GM19351 (cell line): ENCODE measurements at regions not wholly inside any gene's neighbourhood (a gene's known extent, or its start where the extent isn't known, plus 50 kb on each side); places are given as distances from the start of the nearest gene placed in this dataset.
"Not testable (repeated sequence)": the region's sequence is repeated elsewhere in the genome, so short reads cannot be mapped to it uniquely, and the experiment has no call there.

Experiments used
- ATAC-seq: cut with Tn5 transposase; IDR thresholded peaks from one replicate; pipeline ENCODE4 v1.9.1; 2021; ENCODE audit warnings: mild to moderate bottlenecking, moderate library complexity; ENCODE audit not compliant: unreplicated experiment

- no peak for ATAC-seq
Observed at GRCh38 chr10:81386817-81387216, 488.2 kb upstream of the NRG3 start.

DNA sequence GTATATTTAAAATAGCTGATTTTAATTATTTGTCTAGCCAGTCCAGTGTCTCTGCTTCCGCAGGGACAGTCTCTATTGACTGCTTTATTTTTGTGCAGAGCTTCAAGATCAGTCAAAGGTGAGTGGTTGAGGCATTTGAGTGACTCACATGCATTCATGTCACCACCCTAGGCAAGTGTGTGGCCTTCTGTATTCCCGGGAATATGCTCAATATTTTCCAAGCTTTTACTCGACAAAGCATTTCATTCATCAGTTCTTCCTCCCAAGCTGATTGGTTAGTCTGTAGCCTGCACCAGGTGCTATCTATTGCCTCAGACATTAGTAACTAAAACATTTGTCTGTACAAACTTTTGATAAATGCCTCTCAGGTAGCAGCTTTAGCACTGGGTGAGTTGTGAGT is 471.5 kb upstream of the NRG3 start:
- no peak for ATAC-seq

- no peak for ATAC-seq
Observed at GRCh38 chr10:81405399-81405798, 469.6 kb upstream of the NRG3 start.

DNA sequence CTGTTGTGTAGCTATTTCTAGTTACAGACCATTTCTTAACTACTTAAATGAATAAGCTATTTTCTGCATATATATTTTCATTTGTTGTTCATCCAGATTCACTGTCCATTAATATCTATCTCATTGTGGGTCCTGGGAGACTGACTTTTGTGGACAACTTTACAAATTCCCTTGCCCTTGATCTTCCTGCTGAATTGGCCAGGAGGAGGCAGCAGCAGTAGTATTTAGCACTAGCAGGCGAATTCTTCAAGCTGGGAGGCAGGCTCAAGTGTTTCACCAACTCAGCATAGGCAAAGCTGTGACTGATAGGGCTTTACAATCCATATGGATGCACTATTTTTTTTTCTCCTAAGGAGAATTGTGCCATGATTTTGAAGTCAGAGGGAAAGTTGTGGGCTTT is 461.0 kb upstream of the NRG3 start:
- no peak for ATAC-seq

GRCh38 chr10:81426722-81427121 is 448.3 kb upstream of the NRG3 start:
- ATAC-seq: no peak

- ATAC-seq: no peak
Observed at GRCh38 chr10:81428456-81429134, 446.4 kb upstream of the NRG3 start.

DNA sequence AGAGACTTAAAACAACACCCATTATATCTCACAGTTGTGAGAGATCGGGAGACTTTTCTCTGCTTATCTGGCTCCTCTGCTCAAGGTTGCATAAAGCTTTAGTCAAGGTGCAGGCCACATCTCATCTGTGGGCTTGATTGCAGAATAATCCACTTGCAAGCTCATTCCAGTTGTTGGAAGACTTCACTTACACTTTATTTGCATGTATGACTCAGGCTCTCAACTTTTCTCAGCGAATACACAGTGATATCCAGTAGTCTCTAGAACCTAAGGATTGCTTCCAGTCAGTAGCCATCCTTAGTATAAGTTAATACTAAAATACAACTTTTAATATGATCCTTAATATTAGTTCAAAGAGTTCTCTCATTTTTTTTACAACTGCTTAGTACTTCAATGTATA is 435.5 kb upstream of the NRG3 start:
- ATAC-seq: no peak

- not testable (repeated sequence) for ATAC-seq
Observed at GRCh38 chr10:81441624-81442023, 433.4 kb upstream of the NRG3 start.

GRCh38 chr10:81444242-81444929 is 430.6 kb upstream of the NRG3 start:
- ATAC-seq: no peak

GRCh38 chr10:81450651-81451050 is 424.3 kb upstream of the NRG3 start:
- ATAC-seq: no peak

DNA sequence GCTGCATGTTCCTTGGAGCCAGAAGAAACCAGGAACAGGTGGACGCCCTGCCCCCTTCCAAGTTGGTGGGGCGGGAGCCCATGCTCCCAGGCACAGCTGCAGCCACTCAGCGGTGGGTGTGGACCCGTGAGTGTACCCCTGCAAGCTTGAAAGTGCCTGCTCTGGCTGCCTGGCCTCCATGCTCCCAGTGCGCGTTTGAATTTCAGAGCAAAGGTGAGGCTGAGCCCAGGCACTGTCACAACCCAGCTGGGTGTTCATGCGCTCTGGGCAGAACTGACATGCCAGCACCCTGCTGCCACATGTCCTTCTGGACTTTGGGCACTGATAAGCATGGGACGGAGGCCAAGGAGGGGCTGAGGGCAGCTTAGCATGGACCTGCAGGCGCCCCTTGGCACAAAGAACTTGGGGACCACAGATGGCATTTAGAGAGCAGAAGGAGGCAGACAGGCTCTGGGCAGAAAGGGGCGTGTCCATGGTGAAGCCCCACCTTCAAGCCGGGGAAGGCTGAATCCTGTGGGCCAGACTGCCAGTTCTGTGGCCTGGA is 402.0 kb upstream of the NRG3 start:
- no peak for ATAC-seq

GRCh38 chr10:81473755-81474154 is 401.2 kb upstream of the NRG3 start:
- ATAC-seq: no peak

DNA sequence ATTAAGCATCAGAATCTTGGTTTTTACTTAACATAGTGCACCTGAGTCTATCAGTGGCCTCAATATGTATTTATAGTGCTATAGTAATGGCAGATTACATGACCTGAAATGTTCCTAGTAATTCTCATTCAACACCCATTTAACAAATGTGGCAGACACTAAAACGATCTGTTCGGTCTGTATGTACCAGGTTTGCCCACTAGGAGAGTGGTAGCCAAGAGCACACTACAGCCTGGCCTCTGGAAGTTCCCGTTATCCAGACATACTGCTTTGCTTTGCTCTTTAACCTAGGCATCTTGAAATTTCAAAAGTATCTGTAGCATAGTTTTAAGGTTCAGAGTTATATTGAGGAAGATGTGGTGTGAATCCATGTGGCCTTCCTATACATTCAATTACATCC is 395.7 kb upstream of the NRG3 start:
- no peak for ATAC-seq

GRCh38 chr10:81496626-81497025 is 378.4 kb upstream of the NRG3 start:
- no peak for ATAC-seq

DNA sequence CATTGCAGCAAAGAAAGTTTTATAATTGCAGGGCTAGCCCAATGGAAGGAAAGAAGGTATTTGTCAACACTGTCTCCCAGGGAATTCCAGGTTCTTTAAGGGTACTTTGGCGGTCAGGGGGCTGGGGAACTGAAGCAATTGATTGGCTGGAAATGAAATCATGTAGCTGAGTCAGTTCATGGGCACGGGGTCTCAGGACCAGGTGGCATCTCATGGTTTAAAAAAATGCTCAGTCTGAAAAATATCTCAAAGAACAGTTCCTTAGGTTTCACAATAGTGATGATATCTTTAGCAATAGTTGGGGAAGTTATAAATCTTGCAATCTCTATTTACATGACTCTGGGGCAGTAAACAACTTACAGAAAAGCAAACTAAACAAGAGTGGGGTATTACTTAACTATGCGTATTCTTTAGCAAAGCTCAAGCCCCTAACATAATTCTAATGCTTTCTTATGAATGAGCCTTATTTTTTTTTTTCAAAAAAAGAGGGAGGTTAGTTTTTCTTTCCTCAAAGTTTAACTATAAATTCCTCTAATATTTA is 376.9 kb upstream of the NRG3 start:
- no peak for ATAC-seq

- ATAC-seq: no peak
Observed at GRCh38 chr10:81502677-81503359, 372.2 kb upstream of the NRG3 start.

DNA sequence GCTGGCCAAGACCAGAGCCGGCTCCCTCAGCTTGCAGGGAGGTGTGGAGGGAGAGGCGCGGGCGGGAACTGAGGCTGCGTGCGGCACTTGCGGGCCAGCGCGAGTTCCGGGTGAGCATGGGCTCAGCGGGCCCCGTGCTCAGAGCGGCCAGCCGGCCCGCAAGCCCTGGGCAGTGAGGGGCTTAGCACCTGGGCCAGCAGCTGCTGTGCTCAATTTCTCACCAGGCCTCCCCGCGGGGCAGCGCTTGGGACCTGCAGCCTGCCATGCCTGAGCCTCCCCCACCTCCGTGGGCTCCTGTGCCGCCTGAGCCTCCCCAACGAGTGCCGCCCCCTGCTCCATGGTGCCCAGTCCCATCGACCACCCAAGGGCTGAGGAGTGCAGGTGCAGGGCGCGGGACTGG is 369.2 kb upstream of the NRG3 start:
- ATAC-seq: not testable (repeated sequence)

- no peak for ATAC-seq
Observed at GRCh38 chr10:81514811-81515210, 360.2 kb upstream of the NRG3 start.

GRCh38 chr10:81520688-81521087 is 354.3 kb upstream of the NRG3 start:
- ATAC-seq: no peak

- ATAC-seq: no peak
Observed at GRCh38 chr10:81524467-81524866, 350.5 kb upstream of the NRG3 start.

DNA sequence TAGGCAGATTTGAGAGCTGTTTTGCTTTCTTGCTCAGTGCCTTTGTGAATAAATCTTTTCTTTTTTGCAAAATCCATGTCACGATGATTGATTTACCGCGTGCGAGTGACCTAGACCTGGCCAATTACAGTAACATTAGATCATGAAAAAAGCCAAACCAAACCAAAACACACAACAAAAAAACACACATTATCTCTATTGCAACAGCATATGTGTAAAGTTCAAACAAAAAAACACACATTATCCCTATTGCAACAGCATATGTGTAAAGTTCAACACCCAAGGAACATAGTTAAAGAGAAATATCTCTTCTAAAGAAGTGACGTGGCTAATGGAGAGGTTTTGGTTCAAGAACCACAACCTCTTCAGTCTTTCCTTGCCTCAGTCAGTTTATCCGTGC is 342.6 kb upstream of the NRG3 start:
- no peak for ATAC-seq

GRCh38 chr10:81534991-81535390 is 340.0 kb upstream of the NRG3 start:
- ATAC-seq: no peak
